HCT116 (cell line): ENCODE measurements at regions not wholly inside any gene's neighbourhood (a gene's known extent, or its start where the extent isn't known, plus 50 kb on each side); places are given as distances from the start of the nearest gene placed in this dataset.
"Not testable (repeated sequence)": the region's sequence is repeated elsewhere in the genome, so short reads cannot be mapped to it uniquely, and the experiment has no call there.

Experiments used
- ATAC-seq: fragments of 200-7000 bp; cut with Tn5 transposase; 2 replicates; pipeline ENCODE4 v1.9.1; 2020; ENCODE audit warnings: mild to moderate bottlenecking, moderate library complexity
- BruUV-seq: library from RNA; stranded (reverse); fragments of 400-500 nt; replicated peaks from 2 replicates; lab custom pipeline; 2021; lab: Mats Ljungman, UMichigan
- CTCF ChIA-PET: fragments of 300-600 bp; sonication (Branson Sonifier 250); formaldehyde crosslinking; loops from one replicate; lab custom pipeline; 2021; ENCODE audit warnings: antibody characterized with exemption; lab: Charles Lee
- POLR2A ChIA-PET: fragments of 300-600, 350-600 bp; sonication (Branson Sonifier 250); formaldehyde crosslinking; loops from one replicate; lab custom pipeline; 2021; ENCODE audit warnings: antibody characterized with exemption; lab: Charles Lee
- RAD21 ChIA-PET, 2 experiments: fragments of 300-600 bp; sonication (Branson Sonifier 250); formaldehyde crosslinking; loops; one replicate each; lab custom pipeline; 2023; ENCODE audit warnings: low total read pairs in 2 of 2; ENCODE audit not compliant: uncharacterized antibody in 2 of 2, unreplicated experiment in 2 of 2, low non-redundant PET in 1 of 2; lab: Charles Lee
- DNase-seq: peaks from one replicate; pipeline ENCODE4 v3.0.0-alpha.2; 2010; ENCODE audit warnings: low read depth, low spot score
- H2AFZ ChIP-seq: fragments of 200-600 bp; shearing (Covaris generic), sonication (generic); 2 replicates; pipeline ENCODE4 v1.6.1; 2017; ENCODE audit warnings: low read depth, mixed run types, mixed read lengths, antibody characterized with exemption, low read length; ENCODE audit not compliant: poor library complexity, severe bottlenecking
- H3K27ac ChIP-seq: 2 replicates; pipeline ENCODE4 v1.5.1; 2012; ENCODE audit warnings: low read depth, low read length
- H3K27me3 ChIP-seq: fragments of 200-600 bp; sonication (generic); 2 replicates; pipeline ENCODE4 v1.6.1; 2016; ENCODE audit warnings: mixed run types, low read length, mixed read lengths; ENCODE audit not compliant: insufficient read depth
- H3K36me3 ChIP-seq, 2 experiments: fragments of 200-500 bp in 1 of 2; fragments of 200-600 bp in 1 of 2; sonication (Bioruptor generic) in 1 of 2; sonication (generic) in 1 of 2; 2 replicates each; pipeline versions ENCODE4 v1.5.1 to v1.6.1; 2014 to 2016; ENCODE audit warnings: low read length in 2 of 2, inconsistent platforms in 1 of 2, mixed read lengths in 1 of 2, mixed run types in 1 of 2; ENCODE audit not compliant: insufficient read depth in 2 of 2, control insufficient read depth in 1 of 2
- H3K4me1 ChIP-seq, 2 experiments: fragments of 200-600 bp in 1 of 2; sonication (generic) in 1 of 2; 2 replicates each; pipeline versions ENCODE4 v1.5.1 to v1.6.1; 2012 to 2017; ENCODE audit warnings: low read length in 2 of 2, inconsistent platforms in 1 of 2, mild to moderate bottlenecking in 1 of 2, mixed read lengths in 1 of 2, mixed run types in 1 of 2, moderate library complexity in 1 of 2; ENCODE audit not compliant: insufficient read depth in 2 of 2, control insufficient read depth in 1 of 2
- H3K4me2 ChIP-seq: fragments of 200-600 bp; sonication (generic); 2 replicates; pipeline ENCODE4 v1.6.1; 2017; ENCODE audit warnings: mixed run types, low read length, mixed read lengths
- H3K4me3 ChIP-seq, 2 experiments: fragments of 200-600 bp in 1 of 2; sonication (generic) in 1 of 2; replicated peaks in 1 of 2; 2 replicates each; pipeline ENCODE4 v1.5.1; 2011 to 2016; ENCODE audit warnings: low read length in 2 of 2, control low read depth in 1 of 2, low read depth in 1 of 2, mild to moderate bottlenecking in 1 of 2, mixed read lengths in 1 of 2, mixed run types in 1 of 2
- H3K79me2 ChIP-seq: fragments of 200-600 bp; sonication (generic); 2 replicates; pipeline ENCODE4 v1.6.1; 2017; ENCODE audit warnings: mild to moderate bottlenecking, mixed run types, low read length, moderate library complexity, mixed read lengths; ENCODE audit not compliant: insufficient read depth
- H3K9ac ChIP-seq: fragments of 200-600 bp; sonication (generic); 2 replicates; pipeline ENCODE4 v1.6.1; 2016; ENCODE audit warnings: low read length, mixed read lengths
- H3K9me2 ChIP-seq: fragments of 200-600 bp; sonication (generic), shearing (Covaris generic); 2 replicates; pipeline ENCODE4 v1.6.1; 2017; ENCODE audit warnings: mixed run types, mild to moderate bottlenecking, moderate library complexity; ENCODE audit not compliant: insufficient read depth
- H3K9me3 ChIP-seq, 2 experiments: fragments of 200-500 bp in 1 of 2; fragments of 200-600 bp in 1 of 2; sonication (Bioruptor generic) in 1 of 2; sonication (generic) in 1 of 2; 2 replicates each; pipeline ENCODE4 v1.6.1; 2014 to 2017; ENCODE audit warnings: low read length in 2 of 2, mixed read lengths in 2 of 2, inconsistent platforms in 1 of 2, low read depth in 1 of 2, mild to moderate bottlenecking in 1 of 2, mixed run types in 1 of 2, moderate library complexity in 1 of 2; ENCODE audit not compliant: control insufficient read depth in 1 of 2, insufficient read depth in 1 of 2
- H4K20me1 ChIP-seq: fragments of 200-600 bp; sonication (generic), shearing (Covaris generic); 2 replicates; pipeline ENCODE4 v1.6.1; 2017; ENCODE audit warnings: mixed run types, mild to moderate bottlenecking, moderate library complexity; ENCODE audit not compliant: insufficient read depth
- CEBPB ChIP-seq: IDR thresholded peaks from 2 replicates; pipeline ENCODE4 v1.6.1; 2012; ENCODE audit warnings: low read depth
- ELF1 ChIP-seq: IDR thresholded peaks from 2 replicates; pipeline ENCODE4 v1.6.1; 2012; ENCODE audit warnings: low read depth, borderline replicate concordance
- JUND ChIP-seq: IDR thresholded peaks from 2 replicates; pipeline ENCODE4 v1.6.1; 2012
- ZNF274 ChIP-seq: fragments of 200-500 bp; sonication (Bioruptor generic); IDR thresholded peaks from 2 replicates; pipeline ENCODE4 v1.6.1; 2014; ENCODE audit warnings: mild to moderate bottlenecking, low read depth, low read length, inconsistent platforms
- intact Hi-C: fragments of 100-400 bp; cut with micrococcal nuclease; formaldehyde crosslinking; loops from 2 replicates; pipeline ENCODE4 v1.10.0; 2022
- TF ChIP-seq, protein P1 (sequence below): IDR thresholded peaks from 2 replicates; pipeline ENCODE4 v1.6.1; 2012; ENCODE audit warnings: low read depth

DNA sequence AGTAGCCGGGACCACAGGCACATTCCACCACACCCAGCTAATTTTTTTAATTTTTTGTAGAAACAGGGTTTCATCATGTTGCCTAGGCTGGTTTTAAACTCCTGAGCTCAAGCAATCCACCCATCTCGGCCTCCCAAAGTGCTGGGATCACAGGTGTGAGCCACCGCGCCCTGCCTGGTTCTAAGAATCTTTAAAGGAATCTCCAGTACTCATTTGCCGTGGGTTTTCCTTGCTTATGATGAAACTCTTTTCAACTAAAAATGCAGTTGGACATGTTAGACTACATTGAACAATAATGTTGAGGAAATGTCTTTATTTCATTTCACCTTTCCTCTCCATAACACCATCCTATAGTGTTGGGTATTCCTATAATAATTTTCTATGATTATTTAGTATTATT is 121.6 kb downstream of the ZNF281 start (continued):
- TF ChIP-seq ZNF274, result no peak
- TF ChIP-seq, protein P1, sequence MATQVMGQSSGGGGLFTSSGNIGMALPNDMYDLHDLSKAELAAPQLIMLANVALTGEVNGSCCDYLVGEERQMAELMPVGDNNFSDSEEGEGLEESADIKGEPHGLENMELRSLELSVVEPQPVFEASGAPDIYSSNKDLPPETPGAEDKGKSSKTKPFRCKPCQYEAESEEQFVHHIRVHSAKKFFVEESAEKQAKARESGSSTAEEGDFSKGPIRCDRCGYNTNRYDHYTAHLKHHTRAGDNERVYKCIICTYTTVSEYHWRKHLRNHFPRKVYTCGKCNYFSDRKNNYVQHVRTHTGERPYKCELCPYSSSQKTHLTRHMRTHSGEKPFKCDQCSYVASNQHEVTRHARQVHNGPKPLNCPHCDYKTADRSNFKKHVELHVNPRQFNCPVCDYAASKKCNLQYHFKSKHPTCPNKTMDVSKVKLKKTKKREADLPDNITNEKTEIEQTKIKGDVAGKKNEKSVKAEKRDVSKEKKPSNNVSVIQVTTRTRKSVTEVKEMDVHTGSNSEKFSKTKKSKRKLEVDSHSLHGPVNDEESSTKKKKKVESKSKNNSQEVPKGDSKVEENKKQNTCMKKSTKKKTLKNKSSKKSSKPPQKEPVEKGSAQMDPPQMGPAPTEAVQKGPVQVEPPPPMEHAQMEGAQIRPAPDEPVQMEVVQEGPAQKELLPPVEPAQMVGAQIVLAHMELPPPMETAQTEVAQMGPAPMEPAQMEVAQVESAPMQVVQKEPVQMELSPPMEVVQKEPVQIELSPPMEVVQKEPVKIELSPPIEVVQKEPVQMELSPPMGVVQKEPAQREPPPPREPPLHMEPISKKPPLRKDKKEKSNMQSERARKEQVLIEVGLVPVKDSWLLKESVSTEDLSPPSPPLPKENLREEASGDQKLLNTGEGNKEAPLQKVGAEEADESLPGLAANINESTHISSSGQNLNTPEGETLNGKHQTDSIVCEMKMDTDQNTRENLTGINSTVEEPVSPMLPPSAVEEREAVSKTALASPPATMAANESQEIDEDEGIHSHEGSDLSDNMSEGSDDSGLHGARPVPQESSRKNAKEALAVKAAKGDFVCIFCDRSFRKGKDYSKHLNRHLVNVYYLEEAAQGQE, result no peak
- no peak for TF ChIP-seq ELF1
- no peak for TF ChIP-seq CEBPB
- TF ChIP-seq JUND, result no peak

DNA sequence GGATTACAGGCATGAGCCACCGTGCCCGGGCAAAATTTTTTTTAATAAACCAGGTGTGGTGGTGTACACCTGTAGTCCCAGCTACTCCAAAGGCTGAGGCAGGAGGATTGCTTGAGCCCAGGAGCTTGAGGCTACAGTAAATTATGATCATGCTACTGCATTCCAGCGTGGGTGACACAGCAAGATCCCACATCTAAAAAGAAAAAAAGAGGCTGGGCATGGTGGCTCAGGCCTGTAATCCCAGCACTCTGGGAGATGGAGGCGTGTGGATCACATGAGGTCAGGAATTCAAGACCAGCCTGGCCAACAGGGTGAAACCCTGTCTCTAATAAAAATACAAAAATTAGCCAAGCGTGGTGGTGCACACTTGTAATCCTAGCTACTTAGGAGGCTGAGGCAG is 125.6 kb downstream of the ZNF281 start:
- H4K20me1 ChIP-seq, result not testable (repeated sequence)

More for the DNA sequence above, 125.6 kb downstream of the ZNF281 start:
- H3K4me1 ChIP-seq, H3K79me2 ChIP-seq, H3K27me3 ChIP-seq, intact Hi-C loops, H3K9ac ChIP-seq, DNase-seq, H2AFZ ChIP-seq, BruUV-seq, RAD21 ChIA-PET, H3K4me3 ChIP-seq, ATAC-seq, CTCF ChIA-PET, POLR2A ChIA-PET, H3K9me2 ChIP-seq, H3K9me3 ChIP-seq, H3K36me3 ChIP-seq, H3K27ac ChIP-seq, H3K4me2 ChIP-seq: not testable (repeated sequence)
